ENCODE measurements at regions not wholly inside any gene's neighbourhood (a gene's known extent, or its start where the extent isn't known, plus 50 kb on each side); places are given as distances from the start of the nearest gene placed in this dataset.

- TF ChIP-seq CTCF (conservative IDR thresholded peaks at IDR 0.05) (no peak), EZH2 (IDR thresholded peaks at IDR 0.05; ENCODE audit: low read depth) (no peak)
Measured at GRCh38 chr4:4601803-4602369, 60.0 kb upstream of the STX18 start.

Data from PC-9 (cell line).